H1 (cell line): ENCODE measurements at regions not wholly inside any gene's neighbourhood (a gene's known extent, or its start where the extent isn't known, plus 50 kb on each side); places are given as distances from the start of the nearest gene placed in this dataset.
"Not testable (repeated sequence)": the region's sequence is repeated elsewhere in the genome, so short reads cannot be mapped to it uniquely, and the experiment has no call there.

Source experiments
- CEBPB ChIP-seq: IDR thresholded peaks from 2 replicates; pipeline ENCODE4 v1.6.1; 2012; ENCODE audit warnings: low read depth, low read length
- EP300 ChIP-seq, 2 experiments: IDR thresholded peaks; 1 replicate in 1 of 2; 2 replicates in 1 of 2; pipeline ENCODE4 v1.6.1; 2011 to 2012; ENCODE audit warnings: low read depth in 2 of 2, low read length in 2 of 2, mild to moderate bottlenecking in 2 of 2, borderline replicate concordance in 1 of 2, inconsistent platforms in 1 of 2, moderate library complexity in 1 of 2
- FOSL1 ChIP-seq: IDR thresholded peaks from 2 replicates; pipeline ENCODE4 v1.6.1; 2011; ENCODE audit warnings: mild to moderate bottlenecking, low read depth, low read length, moderate library complexity; ENCODE audit not compliant: insufficient read depth
- NRF1 ChIP-seq: IDR thresholded peaks from 2 replicates; pipeline ENCODE4 v1.6.1; 2011; ENCODE audit warnings: mild to moderate bottlenecking, low read depth, low read length, improper control_type of control experiment
- POLR2A ChIP-seq, 2 experiments: IDR thresholded peaks; 1 replicate in 1 of 2; 2 replicates in 1 of 2; pipeline ENCODE4 v1.6.1; 2011; ENCODE audit warnings: low read depth in 2 of 2, low read length in 2 of 2, mild to moderate bottlenecking in 2 of 2; ENCODE audit errors: control extremely low read depth in 1 of 2
- POLR2AphosphoS5 ChIP-seq: IDR thresholded peaks from 2 replicates; pipeline ENCODE4 v1.6.1; 2011; ENCODE audit warnings: low read depth, low read length
- RAD21 ChIP-seq, 2 experiments: IDR thresholded peaks in 1 of 2; conservative IDR thresholded peaks in 1 of 2; 2 replicates each; pipeline ENCODE4 v1.6.1; 2011; ENCODE audit warnings: low read depth in 2 of 2, low read length in 2 of 2, improper control_type of control experiment in 1 of 2, inconsistent platforms in 1 of 2, mild to moderate bottlenecking in 1 of 2, moderate library complexity in 1 of 2
- SP4 ChIP-seq: IDR thresholded peaks from 2 replicates; pipeline ENCODE4 v1.6.1; 2012; ENCODE audit warnings: low read length, inconsistent platforms
- TF ChIP-seq, protein P1 (sequence below), 3 experiments: IDR thresholded peaks; 1 replicate in 2 of 3; 2 replicates in 1 of 3; pipeline versions ENCODE4 v1.5.1 to v1.6.1; 2011; ENCODE audit warnings: low read length in 3 of 3, mild to moderate bottlenecking in 3 of 3, inconsistent platforms in 2 of 3, low read depth in 1 of 3, moderate library complexity in 1 of 3; ENCODE audit not compliant: insufficient read depth in 1 of 3; ENCODE audit errors: control extremely low read depth in 1 of 3

DNA sequence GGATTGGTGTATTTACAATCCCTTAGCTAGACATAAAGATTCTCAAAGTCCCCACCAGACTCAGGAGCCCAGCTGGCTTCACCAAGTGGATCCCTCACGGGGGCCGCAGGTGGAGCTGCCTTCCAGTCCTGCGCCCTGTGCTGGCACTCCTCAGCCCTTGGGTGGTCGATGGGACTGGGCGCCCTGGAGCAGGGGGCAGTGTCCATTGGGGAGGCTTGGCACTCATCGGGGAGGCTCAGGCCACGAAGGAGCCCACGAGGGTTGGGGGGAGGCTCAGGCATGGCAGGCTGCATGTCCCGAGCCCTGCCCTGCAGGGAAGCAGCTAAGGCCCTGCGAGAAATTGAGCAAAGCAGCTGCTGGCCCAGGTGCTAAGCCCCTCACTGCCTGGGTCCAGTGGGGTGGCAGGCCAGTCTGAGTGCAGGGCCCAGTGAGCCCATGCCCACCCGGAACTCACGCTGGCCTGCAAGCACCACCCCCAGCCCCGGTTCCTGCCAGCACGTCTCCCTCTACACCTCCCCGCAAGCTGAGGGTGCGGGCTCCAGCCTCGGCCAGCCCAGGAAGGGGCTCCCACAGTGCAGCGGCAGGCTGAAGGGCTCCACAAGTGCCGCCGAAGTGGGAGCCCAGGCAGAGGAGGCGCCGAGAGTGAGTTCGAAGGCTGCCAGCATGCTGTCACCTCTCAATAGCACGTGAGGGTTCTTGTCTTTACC is 198.5 kb downstream of the ADRA2C start:
- not testable (repeated sequence) for TF ChIP-seq CEBPB; EP300 (IDR thresholded peaks at IDR 0.05; ENCODE audit: borderline replicate concordance in 1 of 2, low read depth in 2 of 2, low read length in 2 of 2); POLR2A (IDR thresholded peaks at IDR 0.05; ENCODE audit: control extremely low read depth in 1 of 2, low read depth in 2 of 2, low read length in 2 of 2); FOSL1; RAD21 (IDR thresholded peaks at IDR 0.05 in 1 of 2, conservative IDR thresholded peaks at IDR 0.05 in 1 of 2; ENCODE audit: low read depth in 2 of 2, low read length in 2 of 2); SP4; NRF1; POLR2AphosphoS5
- TF ChIP-seq, protein P1, sequence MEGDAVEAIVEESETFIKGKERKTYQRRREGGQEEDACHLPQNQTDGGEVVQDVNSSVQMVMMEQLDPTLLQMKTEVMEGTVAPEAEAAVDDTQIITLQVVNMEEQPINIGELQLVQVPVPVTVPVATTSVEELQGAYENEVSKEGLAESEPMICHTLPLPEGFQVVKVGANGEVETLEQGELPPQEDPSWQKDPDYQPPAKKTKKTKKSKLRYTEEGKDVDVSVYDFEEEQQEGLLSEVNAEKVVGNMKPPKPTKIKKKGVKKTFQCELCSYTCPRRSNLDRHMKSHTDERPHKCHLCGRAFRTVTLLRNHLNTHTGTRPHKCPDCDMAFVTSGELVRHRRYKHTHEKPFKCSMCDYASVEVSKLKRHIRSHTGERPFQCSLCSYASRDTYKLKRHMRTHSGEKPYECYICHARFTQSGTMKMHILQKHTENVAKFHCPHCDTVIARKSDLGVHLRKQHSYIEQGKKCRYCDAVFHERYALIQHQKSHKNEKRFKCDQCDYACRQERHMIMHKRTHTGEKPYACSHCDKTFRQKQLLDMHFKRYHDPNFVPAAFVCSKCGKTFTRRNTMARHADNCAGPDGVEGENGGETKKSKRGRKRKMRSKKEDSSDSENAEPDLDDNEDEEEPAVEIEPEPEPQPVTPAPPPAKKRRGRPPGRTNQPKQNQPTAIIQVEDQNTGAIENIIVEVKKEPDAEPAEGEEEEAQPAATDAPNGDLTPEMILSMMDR (IDR thresholded peaks at IDR 0.05; ENCODE audit: control extremely low read depth in 1 of 3, insufficient read depth in 1 of 3, low read depth in 1 of 3, low read length in 3 of 3) = not testable (repeated sequence)
